DND-41 (cell line): ENCODE measurements at regions not wholly inside any gene's neighbourhood (a gene's known extent, or its start where the extent isn't known, plus 50 kb on each side); places are given as distances from the start of the nearest gene placed in this dataset.

ENCODE experiments used
- ATAC-seq: fragments of 200-7000 bp; cut with Tn5 transposase; 3 replicates; pipeline ENCODE4 v1.9.1; 2021; ENCODE audit warnings: low read depth; ENCODE audit not compliant: insufficient read depth
- DNase-seq: peaks from one replicate; pipeline ENCODE4 v3.0.0-alpha.2; 2020
- H2AFZ ChIP-seq: 2 replicates; pipeline ENCODE4 v1.6.0; 2012; ENCODE audit warnings: low read depth, low read length
- H3K27ac ChIP-seq: 2 replicates; pipeline ENCODE4 v1.5.1; 2012; ENCODE audit warnings: low read length, inconsistent platforms
- H3K27me3 ChIP-seq: fragments of 200-600 bp; sonication (generic); 2 replicates; pipeline ENCODE4 v1.6.0; 2012; ENCODE audit warnings: low read length, mild to moderate bottlenecking, inconsistent platforms; ENCODE audit not compliant: insufficient read depth, poor library complexity
- H3K36me3 ChIP-seq: 2 replicates; pipeline ENCODE4 v1.5.1; 2012; ENCODE audit warnings: low read length, inconsistent platforms; ENCODE audit not compliant: insufficient read depth
- H3K4me1 ChIP-seq: 2 replicates; pipeline ENCODE4 v1.5.1; 2012; ENCODE audit warnings: mild to moderate bottlenecking, low read length; ENCODE audit not compliant: insufficient read depth
- H3K4me2 ChIP-seq: 2 replicates; pipeline ENCODE4 v1.6.0; 2012; ENCODE audit warnings: mild to moderate bottlenecking, moderate library complexity, low read length, inconsistent platforms; ENCODE audit not compliant: insufficient read depth
- H3K4me3 ChIP-seq, 2 experiments: fragments of 200-600 bp in 1 of 2; shearing (Covaris generic) in 1 of 2; 2 replicates each; pipeline ENCODE4 v1.5.1; 2012 to 2016; ENCODE audit warnings: inconsistent platforms in 2 of 2, low read length in 2 of 2, mild to moderate bottlenecking in 2 of 2, low read depth in 1 of 2, moderate library complexity in 1 of 2
- H3K79me2 ChIP-seq: 2 replicates; pipeline ENCODE4 v1.6.0; 2012; ENCODE audit warnings: low read length, inconsistent platforms; ENCODE audit not compliant: insufficient read depth
- H3K9ac ChIP-seq: 2 replicates; pipeline ENCODE4 v1.6.0; 2012; ENCODE audit warnings: low read depth, mild to moderate bottlenecking, inconsistent platforms, low read length, moderate library complexity
- H3K9me3 ChIP-seq: 2 replicates; pipeline ENCODE4 v1.5.1; 2012; ENCODE audit warnings: low read length, moderate library complexity, mild to moderate bottlenecking, inconsistent platforms; ENCODE audit not compliant: insufficient read depth, severe bottlenecking
- H4K20me1 ChIP-seq: 2 replicates; pipeline ENCODE4 v1.6.0; 2012; ENCODE audit warnings: low read length; ENCODE audit not compliant: insufficient read depth
- EZH2 ChIP-seq: IDR thresholded peaks from 3 replicates; pipeline ENCODE4 v1.6.1; 2012; ENCODE audit warnings: borderline replicate concordance, low read depth, mild to moderate bottlenecking, moderate library complexity, low read length, inconsistent platforms; ENCODE audit not compliant: severe bottlenecking
- TF ChIP-seq, protein P1 (sequence below): IDR thresholded peaks from 2 replicates; pipeline ENCODE4 v1.5.1; 2012; ENCODE audit warnings: borderline replicate concordance, low read length, moderate library complexity, mild to moderate bottlenecking; ENCODE audit not compliant: poor library complexity, severe bottlenecking; ENCODE audit errors: extremely low read depth

DNA sequence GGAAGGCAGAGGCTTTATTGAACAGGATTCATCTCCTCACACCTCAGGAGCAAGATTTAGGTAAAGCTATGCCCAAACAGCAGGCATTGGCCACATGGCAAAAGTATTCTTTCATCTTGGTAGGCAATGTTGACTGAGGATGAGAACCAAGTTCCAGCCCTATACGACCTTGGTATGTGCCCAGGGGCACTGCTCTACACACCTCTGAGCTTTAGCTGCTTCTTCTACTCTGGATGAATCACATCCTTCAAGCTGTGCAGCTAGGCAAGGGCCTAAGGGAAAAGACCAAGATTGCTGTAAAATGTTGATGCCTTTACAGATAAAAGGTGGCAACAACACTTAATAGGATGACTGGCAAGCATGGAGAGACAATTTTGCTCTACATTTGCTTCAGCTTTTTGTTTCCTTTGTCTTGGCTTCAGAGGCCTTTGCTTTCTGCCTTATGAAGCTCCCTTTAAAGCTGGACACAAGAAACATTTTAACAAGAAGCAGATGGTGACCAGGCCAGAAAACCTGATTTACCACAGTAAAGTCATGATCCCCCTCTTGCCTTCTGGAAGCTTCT, 183.3 kb upstream of the KITLG start:
- Histone ChIP-seq H2AFZ (no peak overlapping the region), H3K79me2 (no peaks in the 10 kb centered on the region), H3K27me3 (no peaks in the 10 kb centered on the region), H3K4me1 (no peaks in the 10 kb centered on the region), H4K20me1 (no peaks in the 10 kb centered on the region), H3K4me2 (no peak overlapping the region), H3K9ac (no peak overlapping the region), H3K27ac (no peak overlapping the region), H3K36me3 (no peaks in the 10 kb centered on the region), H3K9me3 (no peaks in the 10 kb centered on the region), H3K4me3 (no peak overlapping the region)
- DNase-seq: no peak
- ATAC-seq: no peak
- TF ChIP-seq, protein P1, sequence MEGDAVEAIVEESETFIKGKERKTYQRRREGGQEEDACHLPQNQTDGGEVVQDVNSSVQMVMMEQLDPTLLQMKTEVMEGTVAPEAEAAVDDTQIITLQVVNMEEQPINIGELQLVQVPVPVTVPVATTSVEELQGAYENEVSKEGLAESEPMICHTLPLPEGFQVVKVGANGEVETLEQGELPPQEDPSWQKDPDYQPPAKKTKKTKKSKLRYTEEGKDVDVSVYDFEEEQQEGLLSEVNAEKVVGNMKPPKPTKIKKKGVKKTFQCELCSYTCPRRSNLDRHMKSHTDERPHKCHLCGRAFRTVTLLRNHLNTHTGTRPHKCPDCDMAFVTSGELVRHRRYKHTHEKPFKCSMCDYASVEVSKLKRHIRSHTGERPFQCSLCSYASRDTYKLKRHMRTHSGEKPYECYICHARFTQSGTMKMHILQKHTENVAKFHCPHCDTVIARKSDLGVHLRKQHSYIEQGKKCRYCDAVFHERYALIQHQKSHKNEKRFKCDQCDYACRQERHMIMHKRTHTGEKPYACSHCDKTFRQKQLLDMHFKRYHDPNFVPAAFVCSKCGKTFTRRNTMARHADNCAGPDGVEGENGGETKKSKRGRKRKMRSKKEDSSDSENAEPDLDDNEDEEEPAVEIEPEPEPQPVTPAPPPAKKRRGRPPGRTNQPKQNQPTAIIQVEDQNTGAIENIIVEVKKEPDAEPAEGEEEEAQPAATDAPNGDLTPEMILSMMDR: no peak
- no peak for TF ChIP-seq EZH2

DNA sequence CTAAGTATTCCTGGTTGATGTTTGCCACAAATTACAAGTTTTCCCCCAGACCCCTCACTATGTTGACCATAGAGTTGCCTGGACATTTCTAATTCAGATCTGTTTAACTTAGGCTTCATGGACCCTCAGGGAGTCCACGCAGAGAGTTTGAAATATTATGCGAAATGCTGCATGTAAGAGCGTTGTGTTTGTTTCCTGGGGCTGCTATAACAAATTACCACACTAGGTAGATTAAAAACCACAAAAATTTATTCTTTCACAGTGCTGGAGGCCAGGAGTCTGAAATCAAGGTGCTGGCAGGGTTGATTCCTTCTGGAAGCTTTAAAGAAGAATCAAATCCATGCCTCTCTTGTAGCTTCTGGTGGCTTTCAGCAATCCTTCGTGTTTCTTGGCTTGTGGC, 177.9 kb upstream of the KITLG start:
- TF ChIP-seq EZH2: no peak
- TF ChIP-seq, protein P1: no peak

DNA sequence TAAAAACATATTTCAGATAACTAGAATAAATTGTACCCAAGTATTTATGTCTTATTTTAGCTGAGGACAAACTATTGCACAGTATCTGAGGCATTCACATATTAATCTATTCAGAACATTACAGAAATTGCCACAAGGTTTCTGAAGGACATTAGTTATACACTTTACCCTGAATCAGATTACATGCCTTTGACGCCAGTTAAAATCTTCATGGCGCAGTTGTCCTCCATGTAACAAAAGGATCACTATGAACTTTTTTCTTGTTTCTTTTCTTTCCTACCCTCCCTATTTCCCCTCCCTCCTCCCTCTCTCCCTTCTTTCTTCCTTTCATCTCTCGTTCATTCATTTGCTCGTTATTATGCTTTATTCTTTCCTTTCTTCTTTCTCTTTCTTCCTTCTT, 176.6 kb upstream of the KITLG start:
- Histone ChIP-seq H3K36me3 (no peaks in the 10 kb centered on the region), H3K27ac (no peak overlapping the region), H3K9ac (no peak overlapping the region), H3K4me1 (no peaks in the 10 kb centered on the region), H3K4me3 (no peak overlapping the region), H3K27me3 (no peaks in the 10 kb centered on the region), H3K4me2 (no peak overlapping the region), H3K79me2 (no peaks in the 10 kb centered on the region), H4K20me1 (no peaks in the 10 kb centered on the region), H2AFZ (no peak overlapping the region), H3K9me3 (no peaks in the 10 kb centered on the region)
- ATAC-seq: no peak
- no peak for DNase-seq
- TF ChIP-seq, protein P1: no peak
- no peak for TF ChIP-seq EZH2

More for the DNA sequence above, 177.9 kb upstream of the KITLG start:
- Histone ChIP-seq H4K20me1 (no peaks in the 10 kb centered on the region), H3K27ac (no peak overlapping the region), H3K4me3 (no peak overlapping the region), H3K27me3 (no peaks in the 10 kb centered on the region), H2AFZ (no peak overlapping the region), H3K9me3 (no peaks in the 10 kb centered on the region), H3K79me2 (no peaks in the 10 kb centered on the region), H3K36me3 (no peaks in the 10 kb centered on the region), H3K4me1 (no peaks in the 10 kb centered on the region), H3K9ac (no peak overlapping the region), H3K4me2 (no peak overlapping the region)
- DNase-seq (no peak), ATAC-seq (no peak)

DNA sequence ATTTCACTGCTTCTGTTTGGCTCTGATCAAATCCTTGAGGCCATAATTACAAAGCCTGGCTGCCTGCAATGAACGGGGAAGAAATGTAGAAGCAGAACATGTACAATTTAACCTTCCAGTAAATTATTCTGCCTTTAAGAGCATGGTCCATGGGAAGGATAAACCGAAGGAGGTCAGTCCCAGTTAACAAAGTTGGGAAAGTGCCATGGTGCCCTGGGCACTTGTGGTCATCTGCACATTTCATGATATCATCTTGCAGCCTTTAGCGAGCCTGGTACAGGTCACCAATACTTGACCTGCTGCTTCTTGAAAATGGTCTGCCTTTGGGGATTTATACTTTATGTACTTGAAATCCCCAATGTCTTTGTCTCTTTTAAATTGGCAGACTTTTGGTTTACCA, 175.9 kb upstream of the KITLG start:
- no peak overlapping the region for H2AFZ ChIP-seq
- no peak overlapping the region for H3K4me2 ChIP-seq
- H3K9me3 ChIP-seq: no peaks in the 10 kb centered on the region
- DNase-seq (no peak), ATAC-seq (no peak)
- no peak overlapping the region for H3K27ac ChIP-seq
- no peak overlapping the region for H3K9ac ChIP-seq
- H3K79me2 ChIP-seq: no peaks in the 10 kb centered on the region
- H3K36me3 ChIP-seq: no peaks in the 10 kb centered on the region
- no peaks in the 10 kb centered on the region for H4K20me1 ChIP-seq
- H3K4me1 ChIP-seq: no peaks in the 10 kb centered on the region
- TF ChIP-seq, protein P1: no peak
- TF ChIP-seq EZH2: no peak
- no peaks in the 10 kb centered on the region for H3K27me3 ChIP-seq
- no peak overlapping the region for H3K4me3 ChIP-seq
